Cardiac septum (tissue), 1 donor: ENCODE measurements at regions not wholly inside any gene's neighbourhood (a gene's known extent, or its start where the extent isn't known, plus 50 kb on each side); places are given as distances from the start of the nearest gene placed in this dataset.

Experiments used
- DNase-seq: peaks from one replicate; pipeline ENCODE4 v3.0.0-alpha.2; 2020; ENCODE audit warnings: low spot score
- intact Hi-C: fragments of 100-400 bp; cut with DNase I; formaldehyde crosslinking; loops from one replicate; pipeline ENCODE4 v1.14.0; 2022
- donor health status: DM: no; HTN: no; CAD: no.

DNA sequence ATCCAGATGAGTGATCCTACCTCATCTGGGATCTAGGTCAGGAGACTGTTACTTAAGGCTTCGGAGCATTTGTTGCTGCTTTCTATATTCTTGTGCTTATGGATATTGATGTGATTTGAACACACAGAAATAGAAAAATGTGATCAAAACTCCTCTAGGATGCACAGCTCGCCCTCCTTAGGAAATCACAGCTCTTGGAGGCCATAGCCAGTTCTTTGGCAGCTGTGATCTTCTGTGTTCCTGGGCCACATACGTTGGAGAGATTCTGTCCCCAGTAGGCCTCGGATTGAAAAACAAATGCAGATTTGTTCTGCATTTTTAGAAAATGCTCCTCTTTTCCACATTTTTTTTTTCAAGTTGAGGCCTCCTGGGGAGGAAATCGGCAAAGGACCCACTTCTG lies 437.4 kb upstream of the THBS1 start:
- no peak for DNase-seq
- intact Hi-C loops: no loop called here

DNA sequence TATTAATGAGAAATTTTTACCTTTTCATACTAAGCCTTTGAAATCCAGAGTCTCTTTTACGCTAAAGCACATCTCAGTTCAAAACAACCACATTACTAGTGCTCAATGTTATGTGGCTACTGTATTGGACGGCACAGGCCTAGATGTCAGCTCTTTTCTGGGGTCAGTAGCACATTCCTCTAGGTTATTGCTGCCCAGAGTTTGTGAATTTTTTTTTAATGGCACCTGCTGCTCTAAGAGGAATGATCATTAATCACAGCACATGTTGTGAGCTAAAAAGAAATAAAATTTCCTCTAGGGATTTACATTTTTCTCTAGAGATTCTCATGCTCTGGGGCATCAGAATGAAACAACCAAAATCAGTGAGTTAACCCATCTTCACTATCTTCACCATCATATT lies 436.8 kb upstream of the THBS1 start:
- DNase-seq: no peak
- intact Hi-C loops: no loop called here

DNA sequence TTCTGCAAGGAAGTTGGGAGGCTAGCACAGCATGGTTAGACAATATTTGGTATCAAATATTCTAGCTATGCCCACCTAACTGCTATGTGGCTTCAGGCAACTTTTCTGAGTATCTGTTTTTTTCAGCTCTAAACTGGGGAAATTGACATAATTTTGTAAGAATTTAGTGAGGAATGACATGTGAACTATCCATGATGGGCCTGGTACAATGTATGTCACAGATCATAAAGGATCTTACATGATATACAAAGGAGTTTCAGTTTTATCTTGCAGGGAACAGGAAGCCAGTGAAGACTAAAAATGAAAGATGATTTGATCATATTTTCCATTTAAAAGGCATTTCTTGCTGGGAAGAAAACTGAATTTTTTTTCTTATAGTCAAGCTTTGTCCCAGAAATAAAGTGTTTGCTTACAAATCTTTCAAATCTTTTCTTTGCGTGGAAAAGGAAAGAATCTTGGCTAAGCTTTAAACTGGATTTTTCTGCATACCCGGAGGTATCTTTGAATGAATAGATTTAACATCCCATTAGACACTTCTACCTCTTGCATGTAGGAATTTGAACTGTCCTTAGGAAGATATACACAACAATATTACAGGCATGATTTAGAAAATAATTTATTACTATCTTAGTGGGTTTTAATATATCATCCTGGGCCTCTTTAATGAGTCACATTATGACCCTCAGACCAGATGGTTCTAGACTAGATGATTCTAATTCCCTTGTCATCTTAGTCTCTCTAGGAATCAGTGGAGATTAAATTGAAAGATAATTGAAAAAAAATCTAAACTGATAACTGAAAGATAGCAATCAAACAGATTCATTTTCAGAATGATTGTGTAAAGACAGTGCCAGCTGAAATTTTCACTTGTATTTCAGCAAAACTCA lies 436.0 kb upstream of the THBS1 start:
- no peak for DNase-seq
- intact Hi-C loops: no loop called here

DNA sequence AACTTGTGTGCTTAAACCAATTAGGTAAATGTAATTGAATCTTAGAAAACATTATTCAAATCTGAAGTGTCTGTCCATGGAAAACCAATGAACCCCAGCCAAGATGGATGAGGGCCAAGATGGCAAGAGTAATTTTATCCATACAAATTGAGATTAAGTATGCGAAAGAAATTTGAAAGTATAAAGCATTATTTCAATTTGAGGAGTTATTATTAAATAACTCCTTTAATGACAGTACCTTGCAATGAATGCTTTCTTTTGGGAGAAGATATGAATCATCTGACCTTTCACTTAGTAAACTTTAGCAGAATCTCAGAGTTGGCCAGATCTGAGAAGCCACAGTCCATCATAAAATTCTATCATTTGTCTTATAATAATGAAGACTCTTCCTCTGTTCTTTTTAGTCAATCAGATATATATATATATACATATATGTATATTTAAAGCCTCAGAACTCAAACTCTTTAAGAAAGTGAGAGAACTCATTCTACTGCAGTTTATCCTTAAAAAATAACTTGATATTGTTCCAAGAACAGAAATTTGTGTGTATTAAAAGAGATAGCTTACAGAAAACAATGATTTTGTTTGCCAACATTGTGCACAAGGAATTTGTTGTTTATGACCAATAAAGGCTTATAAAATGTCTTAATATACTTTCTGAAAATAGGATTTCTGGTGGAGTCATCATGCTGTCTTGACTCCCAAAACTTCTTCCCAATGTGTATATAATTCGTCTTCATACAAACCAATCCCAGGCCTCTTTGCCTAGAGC lies 434.8 kb upstream of the THBS1 start:
- no peak for DNase-seq

DNA sequence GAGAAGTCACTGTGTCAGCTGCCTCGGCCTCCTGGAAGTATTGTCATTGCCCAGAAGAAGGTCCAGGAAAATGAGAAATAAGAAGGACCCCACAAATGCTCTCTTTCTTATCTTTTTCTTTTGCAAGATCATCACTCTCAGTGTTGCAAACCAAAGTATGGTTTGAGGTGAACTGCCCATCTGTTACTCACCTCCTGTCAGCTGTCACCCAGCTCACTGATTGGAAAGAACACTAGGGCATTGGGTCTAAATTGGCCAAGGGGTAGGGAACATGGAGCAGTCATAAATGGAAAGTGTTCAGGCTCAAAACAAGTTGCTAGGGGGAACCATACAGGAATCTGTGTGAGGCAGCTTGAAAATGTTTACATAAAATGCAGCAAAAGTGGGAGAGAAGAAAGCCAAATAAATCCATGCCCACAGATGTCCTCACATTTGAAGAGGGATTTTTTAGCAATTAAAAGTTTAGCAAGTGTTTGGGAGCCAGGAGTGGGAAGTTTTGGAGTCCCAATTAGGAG lies 431.2 kb upstream of the THBS1 start:
- intact Hi-C loops: no loop called here
- DNase-seq: no peak

More for the DNA sequence above, 434.8 kb upstream of the THBS1 start:
- intact Hi-C loops: no loop called here

DNA sequence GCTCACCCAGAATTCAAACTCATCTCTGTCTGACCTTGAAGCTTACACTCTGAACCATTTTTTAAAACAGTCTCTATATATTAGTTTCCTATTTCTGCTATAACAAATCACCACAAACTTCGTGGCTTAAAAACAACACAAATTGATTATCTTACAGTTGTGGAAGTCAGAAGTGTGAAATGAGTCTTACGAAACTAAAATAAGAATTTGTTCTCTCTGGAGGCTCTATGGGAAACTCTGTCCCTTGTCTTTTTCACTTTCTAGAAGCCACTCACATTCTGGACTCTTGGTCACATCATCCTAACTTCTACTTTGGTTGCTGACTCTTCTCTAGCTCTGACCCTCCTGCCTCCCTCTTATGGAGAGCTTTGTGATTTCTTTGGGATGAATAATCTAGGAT lies 429.3 kb upstream of the THBS1 start:
- no peak for DNase-seq
- intact Hi-C loops: no loop called here

DNA sequence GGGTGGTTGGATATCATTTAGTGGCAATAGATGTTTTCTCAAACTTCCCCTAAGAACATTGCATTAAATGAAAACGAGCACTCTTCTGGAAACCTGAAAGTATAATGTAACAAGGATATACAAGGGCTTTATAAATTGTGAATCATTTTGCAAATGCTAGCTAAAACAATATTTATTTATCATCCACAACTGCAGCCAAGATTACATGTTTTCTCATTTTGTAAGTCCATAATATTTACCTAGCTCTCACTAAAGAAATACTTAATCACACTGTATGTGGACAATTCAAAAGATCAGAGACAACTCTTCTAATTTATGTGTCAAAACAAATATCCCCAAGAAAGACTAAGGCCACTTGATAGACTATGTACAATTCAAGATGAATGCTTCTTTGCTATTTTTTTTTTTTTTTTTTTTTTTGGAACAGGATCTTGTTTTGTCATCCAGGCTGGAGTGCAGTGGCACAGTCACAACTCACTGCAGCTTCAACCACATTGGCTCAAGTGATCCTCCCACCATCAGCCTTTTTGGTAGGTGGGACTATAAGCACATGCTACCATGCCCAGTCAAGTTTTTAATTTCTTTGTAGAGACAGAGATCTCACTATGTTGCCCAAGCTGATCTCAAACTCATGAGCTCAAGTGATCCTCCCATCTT lies 427.7 kb upstream of the THBS1 start:
- intact Hi-C loops: no loop called here
- DNase-seq: no peak

DNA sequence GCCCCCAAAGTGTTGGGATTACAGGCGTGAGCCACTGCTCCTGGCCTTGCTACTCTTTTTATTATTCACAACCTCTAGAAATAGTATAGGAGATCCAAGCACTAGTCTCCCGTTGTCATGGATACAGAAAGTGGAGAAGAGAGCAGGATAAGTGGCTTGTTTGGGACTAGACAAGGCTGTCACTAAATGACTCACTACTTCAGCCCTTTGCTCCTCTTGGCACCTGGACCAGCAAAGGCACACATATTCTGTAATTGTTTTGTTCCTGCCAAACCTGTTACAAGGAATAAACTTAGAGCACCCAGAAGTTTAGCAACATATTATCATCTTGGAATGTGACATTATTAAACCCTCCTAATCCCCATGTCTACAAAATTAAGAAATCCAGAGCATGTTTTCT lies 427.2 kb upstream of the THBS1 start:
- intact Hi-C loops: no loop called here

DNA sequence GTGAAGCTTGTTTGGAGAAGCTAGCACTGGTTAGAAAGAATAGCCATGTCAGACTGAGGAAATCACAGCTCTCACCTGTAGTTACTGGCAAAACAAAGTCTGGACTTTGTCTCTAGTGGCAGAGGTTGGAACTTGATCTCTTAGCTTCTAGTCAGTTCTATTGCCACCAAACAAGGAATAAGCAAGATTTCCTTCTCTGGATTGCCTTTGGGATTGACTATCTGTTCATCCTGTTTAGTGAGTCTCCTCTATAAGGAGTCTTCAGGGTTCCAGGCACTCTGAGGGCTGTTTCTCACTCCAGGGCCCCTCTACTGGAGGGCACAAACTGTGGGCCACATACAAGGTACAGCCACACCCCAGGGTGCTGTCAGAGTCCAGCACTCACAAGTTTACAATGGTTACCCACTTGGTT lies 426.6 kb upstream of the THBS1 start:
- intact Hi-C loops: no loop called here
- DNase-seq: no peak

More for the DNA sequence above, 427.2 kb upstream of the THBS1 start:
- no peak for DNase-seq

DNA sequence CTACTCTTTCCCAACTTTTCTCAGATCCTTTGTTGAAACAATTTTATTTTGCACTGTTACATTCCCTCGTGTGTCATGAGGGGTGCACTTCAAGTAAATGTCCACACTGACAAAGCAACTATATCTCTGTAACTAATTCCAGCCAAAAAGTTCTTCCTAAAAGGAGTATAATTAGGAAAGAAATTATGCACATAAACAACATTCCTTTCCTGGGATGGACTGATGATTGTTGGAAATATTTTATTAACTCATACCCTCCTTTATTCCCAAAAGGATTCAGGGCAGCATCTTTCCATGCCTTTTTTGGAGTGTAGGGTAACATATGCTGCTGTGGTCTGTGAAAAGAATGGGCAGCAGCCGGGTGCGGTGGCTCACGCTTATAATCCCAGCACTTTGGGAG lies 426.1 kb upstream of the THBS1 start:
- intact Hi-C loops: no loop called here
- DNase-seq: no peak

DNA sequence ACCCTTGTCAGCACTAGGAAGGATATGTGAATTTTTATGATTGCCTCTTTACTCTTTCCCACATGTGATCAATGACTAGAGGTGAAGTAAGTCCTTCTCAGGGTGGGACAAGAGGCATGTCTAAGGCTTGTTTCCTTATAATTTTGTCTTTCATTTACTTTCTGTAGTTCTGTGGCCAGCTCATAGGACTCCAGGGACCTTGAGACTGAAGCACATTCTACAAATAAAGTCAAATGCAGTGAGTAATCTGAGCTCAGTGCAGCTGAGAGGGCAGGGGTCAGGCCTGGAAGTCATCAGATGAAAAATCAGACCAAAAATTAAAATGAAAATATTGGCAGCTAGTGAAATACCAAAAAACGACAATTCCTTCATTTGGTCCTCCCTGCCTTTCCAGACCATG lies 424.7 kb upstream of the THBS1 start:
- no peak for DNase-seq
- intact Hi-C loops: no loop called here

DNA sequence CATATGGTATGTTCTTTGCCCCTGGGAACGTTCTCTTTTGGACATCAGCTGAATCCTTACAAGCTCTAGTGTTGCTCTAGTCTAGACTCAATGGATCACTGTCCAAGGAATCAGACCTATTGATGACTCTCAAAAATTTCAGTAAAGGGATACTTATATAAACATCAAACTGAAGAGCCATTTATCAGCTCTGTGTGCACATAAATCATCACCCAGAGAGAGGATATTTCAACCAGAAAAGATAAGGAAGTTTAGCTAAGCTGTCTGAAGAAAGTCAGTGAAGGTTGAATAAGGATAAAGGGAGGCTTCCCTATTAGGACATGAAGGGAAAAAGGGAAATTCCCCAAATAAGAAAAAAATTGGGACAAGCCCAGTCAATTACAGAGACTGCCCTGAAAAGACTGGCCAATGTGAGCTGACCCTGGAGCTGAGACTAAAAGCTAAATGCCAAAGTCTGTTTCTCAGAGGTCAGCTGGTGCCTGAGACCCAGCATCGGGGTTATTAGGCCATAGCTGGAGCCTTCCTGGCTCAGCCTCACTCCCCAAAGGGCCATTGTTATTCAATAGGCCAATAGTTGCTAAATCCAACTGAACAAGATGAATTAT lies 424.1 kb upstream of the THBS1 start:
- intact Hi-C loops: no loop called here
- no peak for DNase-seq

DNA sequence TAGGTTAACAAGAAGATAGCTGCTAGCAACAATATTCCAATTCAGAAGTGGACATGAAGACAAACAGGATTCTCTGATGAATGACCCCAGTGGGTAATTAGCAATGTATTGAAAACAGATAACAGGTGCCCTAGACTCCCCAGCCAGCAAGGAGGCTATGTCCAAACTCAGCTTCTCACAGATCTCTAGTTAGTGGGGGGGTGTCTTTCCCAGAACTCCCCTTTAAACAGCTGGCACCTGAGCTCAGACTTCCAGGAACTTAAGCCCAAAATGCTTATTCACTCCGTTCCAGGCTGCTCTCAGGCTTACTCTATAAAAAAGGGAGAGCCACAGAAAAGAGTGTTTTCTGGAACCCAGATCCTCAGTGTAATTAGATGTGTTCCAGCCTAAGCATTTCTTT lies 423.0 kb upstream of the THBS1 start:
- DNase-seq: no peak
- intact Hi-C loops: no loop called here

DNA sequence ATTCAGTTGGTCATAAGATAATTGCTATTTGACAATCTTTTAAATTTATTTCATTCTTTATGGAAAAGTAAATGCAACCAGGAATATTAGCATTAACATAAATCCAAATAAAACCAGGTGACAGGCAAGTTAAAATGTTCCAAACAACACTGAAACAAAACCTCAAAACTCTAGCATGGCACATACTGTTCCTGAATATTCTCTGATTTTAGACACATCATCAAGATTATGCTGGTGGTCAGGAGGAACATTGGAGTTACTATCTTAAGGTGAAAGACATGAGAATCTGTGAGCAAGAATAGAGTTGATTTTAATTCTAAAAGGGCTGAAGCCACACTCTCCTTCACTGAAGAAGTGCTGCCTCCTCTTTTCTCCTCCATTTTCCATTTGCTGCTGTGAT lies 421.0 kb upstream of the THBS1 start:
- DNase-seq: no peak
- intact Hi-C loops: no loop called here

DNA sequence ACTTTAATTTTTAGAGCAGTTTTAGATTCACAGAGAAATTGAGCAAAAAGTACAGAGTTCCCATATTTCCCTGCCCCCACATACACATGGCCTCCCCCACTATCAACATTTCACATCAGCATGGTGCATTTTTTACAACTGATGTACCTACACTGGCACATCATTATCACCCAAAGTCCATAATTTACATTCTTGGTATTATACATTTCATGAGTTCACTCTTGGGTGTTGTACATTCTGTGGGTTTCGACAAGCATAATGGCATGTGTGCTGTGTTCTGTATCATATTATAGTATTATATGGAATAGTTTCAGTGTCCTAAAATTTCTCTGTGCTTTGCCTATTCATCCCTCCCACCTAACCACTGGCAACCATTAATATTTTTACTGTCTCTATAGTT lies 419.8 kb upstream of the THBS1 start:
- no peak for DNase-seq
- intact Hi-C loops: no loop called here

DNA sequence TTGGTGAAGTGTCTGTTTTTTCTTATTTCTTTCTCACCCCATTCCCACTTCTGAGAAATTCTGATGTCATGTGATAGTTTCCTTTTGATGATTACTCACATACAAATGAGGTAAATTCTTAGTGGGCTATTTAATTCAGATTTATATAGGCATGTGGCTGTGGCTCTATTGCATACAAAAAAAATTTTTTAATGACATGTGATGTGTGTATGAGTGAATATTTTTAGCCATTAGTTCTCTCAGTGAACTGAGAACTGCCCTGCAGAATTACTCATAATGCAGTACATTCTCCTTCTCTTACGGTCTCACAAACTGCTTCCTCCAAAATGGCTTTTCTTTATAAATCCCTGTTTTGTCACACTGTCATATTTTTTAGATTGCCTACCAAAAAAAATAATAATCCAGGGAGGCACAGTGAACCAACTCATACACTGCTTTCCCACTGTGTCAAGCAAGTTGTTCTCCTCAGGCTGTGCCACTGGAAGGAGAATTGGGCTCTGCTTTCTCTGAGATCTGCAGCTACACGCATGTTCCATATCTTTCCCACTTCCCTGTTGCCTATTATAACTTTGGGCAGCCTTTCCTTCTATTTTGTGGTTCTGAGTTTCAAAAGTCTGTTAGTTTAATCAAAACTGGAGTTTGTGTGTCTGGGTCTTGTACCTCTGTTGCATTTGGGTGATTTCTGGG lies 415.7 kb upstream of the THBS1 start:
- no peak for DNase-seq
- intact Hi-C loops: no loop called here

DNA sequence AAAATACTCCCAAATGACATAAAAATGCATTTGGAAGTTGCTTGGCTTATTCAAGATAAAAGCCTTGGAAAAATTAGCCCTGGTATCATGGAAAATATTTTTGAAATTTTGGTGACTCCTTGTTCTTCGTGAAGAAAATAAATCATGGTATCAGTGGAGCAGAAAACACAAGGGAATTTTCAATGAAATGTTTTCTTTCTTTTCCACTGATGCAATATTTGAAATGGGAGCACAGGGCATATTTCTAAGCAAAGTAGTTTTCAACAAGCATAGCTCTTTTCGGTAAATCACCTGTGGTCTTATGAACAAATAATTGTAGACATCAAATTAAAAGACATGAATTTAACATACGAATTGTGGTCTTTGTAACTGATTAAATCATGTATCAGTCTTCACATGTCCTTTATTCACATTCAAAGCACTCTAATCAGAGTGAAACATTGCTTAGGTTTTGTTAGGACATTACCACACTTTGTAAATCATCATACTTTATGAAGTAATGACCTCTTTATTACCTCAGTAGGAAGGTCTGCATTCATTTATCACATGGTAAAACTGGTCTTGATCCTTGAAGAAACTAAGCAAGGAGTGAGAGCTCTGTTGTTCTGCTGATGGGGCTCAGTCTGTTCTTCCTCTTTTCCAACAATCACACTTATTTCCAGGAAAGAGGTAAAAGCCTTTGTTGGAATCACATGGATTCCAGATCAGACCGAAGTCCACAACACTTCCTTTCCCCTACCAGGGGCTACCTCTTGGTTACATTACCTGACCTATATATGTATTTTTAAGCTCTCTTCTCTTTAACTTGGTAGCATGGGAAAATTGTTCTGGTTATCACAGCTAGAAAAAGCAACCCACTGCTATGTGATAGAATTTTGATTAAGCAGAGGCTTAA lies 413.5 kb upstream of the THBS1 start:
- no peak for DNase-seq
- intact Hi-C loops: no loop called here

DNA sequence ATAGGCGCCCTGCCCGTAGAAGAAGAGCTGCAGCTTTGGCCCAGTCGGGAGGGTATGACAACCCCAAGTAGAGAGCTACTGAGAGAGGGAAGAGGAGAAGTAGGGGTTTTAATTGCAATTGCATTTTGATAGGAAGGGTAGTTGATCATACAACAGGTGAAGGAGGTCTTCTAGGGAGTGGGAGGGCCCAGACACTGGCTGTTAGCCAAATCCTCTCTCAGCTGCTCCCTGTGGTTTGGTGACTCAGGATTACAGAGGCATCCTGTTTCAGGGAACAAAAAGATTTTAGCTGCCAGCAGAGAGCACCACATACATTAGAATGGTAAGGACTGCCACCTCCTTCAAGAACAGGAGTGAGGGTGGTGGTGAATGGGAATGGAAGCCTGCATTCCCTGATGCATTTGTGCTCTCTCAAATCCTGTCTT lies 408.9 kb upstream of the THBS1 start:
- intact Hi-C loops: loop anchor here (1.0 to 10.0 kb wide), 3 partner anchors 123 to 583 kb away; no protein-coding TSS in a partner anchor
- no peak for DNase-seq
